ENCODE measurements at regions not wholly inside any gene's neighbourhood (a gene's known extent, or its start where the extent isn't known, plus 50 kb on each side); places are given as distances from the start of the nearest gene placed in this dataset.
"Not testable (repeated sequence)": the region's sequence is repeated elsewhere in the genome, so short reads cannot be mapped to it uniquely, and the experiment has no call there.

DNA sequence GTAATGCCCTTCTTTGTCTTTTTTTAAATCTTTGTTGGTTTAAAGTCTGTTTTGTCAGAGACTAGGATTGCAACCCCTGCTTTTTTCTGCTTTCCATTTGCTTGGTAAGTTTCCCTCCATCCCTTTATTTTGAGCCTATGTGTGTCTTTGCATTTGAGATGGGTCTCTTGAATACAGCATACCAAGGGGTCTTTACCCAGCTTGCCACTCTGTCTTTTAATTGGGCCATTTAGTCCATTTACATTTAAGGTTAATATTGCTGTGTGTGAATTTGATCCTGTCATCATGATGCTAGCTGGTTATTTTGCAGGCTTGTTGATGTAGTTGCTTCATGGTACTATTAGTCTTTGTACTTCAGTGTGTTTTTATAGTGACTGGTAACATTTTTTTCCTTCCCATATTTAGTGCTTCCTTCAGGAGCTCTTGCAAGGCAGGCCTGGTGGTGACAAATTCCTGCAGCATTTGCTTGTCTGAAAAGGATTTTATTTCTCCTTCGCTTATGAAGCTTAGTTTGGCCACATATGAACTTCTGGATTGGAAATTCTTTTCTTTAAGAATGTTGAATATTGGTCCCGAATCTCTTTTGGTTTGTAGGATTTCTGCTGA is 215.0 kb downstream of the CYB561 start:
- TF ChIP-seq CTCF (IDR thresholded peaks at IDR 0.05); RFX5 (IDR thresholded peaks at IDR 0.05); JUNB (IDR thresholded peaks at IDR 0.05); MAZ (IDR thresholded peaks at IDR 0.05; ENCODE audit: borderline replicate concordance, low read depth, low read length); POLR2A (IDR thresholded peaks at IDR 0.05; ENCODE audit: low read length); RAD21 (conservative IDR thresholded peaks at IDR 0.05 in 1 of 2, IDR thresholded peaks at IDR 0.05 in 1 of 2); MAX (IDR thresholded peaks at IDR 0.05); SREBF2 (IDR thresholded peaks at IDR 0.05); EP300 (IDR thresholded peaks at IDR 0.05); POLR2AphosphoS2 (conservative IDR thresholded peaks at IDR 0.05; ENCODE audit: low read length): not testable (repeated sequence)
- TF ChIP-seq, protein P1, sequence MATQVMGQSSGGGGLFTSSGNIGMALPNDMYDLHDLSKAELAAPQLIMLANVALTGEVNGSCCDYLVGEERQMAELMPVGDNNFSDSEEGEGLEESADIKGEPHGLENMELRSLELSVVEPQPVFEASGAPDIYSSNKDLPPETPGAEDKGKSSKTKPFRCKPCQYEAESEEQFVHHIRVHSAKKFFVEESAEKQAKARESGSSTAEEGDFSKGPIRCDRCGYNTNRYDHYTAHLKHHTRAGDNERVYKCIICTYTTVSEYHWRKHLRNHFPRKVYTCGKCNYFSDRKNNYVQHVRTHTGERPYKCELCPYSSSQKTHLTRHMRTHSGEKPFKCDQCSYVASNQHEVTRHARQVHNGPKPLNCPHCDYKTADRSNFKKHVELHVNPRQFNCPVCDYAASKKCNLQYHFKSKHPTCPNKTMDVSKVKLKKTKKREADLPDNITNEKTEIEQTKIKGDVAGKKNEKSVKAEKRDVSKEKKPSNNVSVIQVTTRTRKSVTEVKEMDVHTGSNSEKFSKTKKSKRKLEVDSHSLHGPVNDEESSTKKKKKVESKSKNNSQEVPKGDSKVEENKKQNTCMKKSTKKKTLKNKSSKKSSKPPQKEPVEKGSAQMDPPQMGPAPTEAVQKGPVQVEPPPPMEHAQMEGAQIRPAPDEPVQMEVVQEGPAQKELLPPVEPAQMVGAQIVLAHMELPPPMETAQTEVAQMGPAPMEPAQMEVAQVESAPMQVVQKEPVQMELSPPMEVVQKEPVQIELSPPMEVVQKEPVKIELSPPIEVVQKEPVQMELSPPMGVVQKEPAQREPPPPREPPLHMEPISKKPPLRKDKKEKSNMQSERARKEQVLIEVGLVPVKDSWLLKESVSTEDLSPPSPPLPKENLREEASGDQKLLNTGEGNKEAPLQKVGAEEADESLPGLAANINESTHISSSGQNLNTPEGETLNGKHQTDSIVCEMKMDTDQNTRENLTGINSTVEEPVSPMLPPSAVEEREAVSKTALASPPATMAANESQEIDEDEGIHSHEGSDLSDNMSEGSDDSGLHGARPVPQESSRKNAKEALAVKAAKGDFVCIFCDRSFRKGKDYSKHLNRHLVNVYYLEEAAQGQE (IDR thresholded peaks at IDR 0.05): not testable (repeated sequence)

All from A549 (cell line).